Skeletal muscle cell (primary cell): ENCODE measurements at regions not wholly inside any gene's neighbourhood (a gene's known extent, or its start where the extent isn't known, plus 50 kb on each side); places are given as distances from the start of the nearest gene placed in this dataset.

Experiments used
- DNase-seq: peaks from one replicate; pipeline ENCODE4 v3.0.0-alpha.2; 2010; ENCODE audit warnings: low read depth
- H3K4me3 ChIP-seq: 2 replicates; pipeline ENCODE4 v1.5.1; 2011; ENCODE audit warnings: low read depth, mild to moderate bottlenecking, control low read depth, low read length, moderate library complexity

DNA sequence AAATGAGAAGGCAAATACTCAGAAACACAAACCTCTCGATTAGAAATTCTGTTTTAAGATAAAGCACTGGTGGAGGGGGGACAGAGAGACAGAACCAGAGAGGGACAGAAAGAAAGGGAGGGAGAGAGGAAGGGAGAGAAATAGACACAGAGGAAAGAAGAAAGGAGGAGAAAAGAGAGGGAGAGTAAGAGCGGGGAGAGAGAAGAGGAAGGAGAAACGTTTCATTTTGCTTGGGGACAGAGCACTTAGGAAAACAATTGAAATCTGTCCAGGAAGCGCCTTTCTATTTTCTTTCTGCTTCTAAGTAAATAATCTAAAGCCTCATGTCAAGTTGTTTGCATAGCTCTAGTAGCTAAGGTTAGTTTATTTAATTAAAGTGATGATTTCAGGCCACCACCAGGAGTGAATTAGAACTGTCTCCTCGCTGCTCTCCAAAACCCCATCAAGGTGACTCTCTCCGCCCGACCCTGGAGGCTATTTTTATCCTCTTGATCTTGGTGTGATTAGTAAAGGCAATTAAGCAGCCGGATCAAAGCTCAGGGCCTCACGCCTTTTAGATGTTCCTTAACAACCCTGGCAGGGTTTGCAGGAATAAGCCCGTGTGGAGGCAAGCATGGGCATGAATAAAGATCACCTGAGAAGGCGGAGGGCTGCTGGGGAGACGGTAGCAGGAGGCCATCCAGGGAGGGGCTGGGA, 73.4 kb upstream of the INSIG1 start:
- DNase-seq = no peak

DNA sequence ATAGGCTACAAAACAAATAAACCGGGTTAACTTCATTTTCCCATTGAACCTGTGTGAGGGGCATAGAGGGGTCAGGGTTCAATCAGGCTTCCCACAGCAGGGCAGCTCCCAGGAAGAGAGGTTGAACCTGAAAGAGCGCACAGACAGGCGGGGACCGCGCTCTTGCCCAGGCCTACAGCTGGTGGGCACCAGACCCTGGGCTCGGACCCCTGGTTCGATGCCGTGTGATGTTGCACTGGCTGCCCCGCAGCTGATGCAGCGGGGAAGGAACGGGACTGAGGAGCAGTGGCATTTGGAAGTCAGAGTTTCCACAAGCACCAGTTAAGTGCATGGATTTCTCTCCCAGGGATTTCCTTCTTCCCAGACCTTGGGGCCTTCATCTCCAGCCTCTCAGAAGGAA, 72.6 kb upstream of the INSIG1 start:
- DNase-seq = no peak
- H3K4me3 ChIP-seq = no peak overlapping the region

More for the DNA sequence above, 73.4 kb upstream of the INSIG1 start:
- no peak overlapping the region for H3K4me3 ChIP-seq

DNA sequence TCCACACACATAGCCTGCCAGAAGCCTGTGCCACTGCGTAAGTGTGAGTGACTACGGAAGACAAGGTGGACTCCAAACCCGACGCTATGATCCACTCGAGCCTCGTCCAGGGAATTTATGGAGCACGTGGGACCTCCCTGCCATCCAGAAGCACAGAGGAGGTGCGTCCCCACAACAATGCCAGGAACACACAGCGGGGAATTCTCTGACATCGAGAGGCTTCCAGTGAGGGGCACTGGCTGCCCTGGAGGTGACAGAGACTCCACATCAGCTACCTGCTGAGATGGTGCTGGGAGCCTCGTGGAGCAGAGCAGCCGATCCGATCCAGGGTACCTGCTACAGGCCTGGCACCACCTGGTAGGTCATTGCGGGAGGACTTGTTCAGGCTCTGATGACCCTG, 72.2 kb upstream of the INSIG1 start:
- no peak overlapping the region for H3K4me3 ChIP-seq
- no peak for DNase-seq

DNA sequence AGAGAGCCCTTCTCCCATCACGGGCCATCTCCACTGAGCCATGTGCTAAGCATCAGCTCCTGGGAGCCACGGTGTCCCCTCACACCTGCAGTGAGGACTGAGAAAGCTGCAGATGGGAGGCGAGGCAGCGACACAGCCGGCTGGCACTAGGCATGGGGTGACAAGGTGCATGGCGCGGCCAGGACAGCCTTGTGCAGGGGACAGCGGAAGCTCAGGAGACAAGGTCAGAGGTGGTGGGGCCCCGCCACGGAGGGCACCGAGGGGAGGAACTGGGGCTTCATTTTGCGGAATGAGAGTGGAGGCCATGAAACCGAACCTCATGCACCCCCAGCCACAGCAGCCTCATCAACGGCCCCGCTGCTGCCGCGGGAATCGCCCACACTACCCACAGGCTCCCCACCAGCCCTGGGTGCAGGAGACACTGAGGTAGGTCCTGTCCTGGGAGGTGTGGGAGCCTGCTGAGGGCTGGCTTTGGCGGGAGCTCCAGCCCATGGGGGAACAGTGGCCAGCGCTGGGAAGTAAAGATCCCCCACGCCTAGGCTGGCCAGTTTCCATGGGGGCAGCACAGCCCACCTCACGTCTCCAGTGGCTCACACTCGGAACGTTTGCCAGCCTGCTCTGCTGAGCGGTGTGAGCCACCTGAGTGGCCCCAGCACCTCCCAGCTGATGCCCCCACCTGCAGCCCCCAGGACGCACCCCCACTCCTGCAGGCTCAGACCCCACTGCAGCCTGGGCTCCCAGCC, 71.2 kb upstream of the INSIG1 start:
- no peak for DNase-seq
- no peak overlapping the region for H3K4me3 ChIP-seq

DNA sequence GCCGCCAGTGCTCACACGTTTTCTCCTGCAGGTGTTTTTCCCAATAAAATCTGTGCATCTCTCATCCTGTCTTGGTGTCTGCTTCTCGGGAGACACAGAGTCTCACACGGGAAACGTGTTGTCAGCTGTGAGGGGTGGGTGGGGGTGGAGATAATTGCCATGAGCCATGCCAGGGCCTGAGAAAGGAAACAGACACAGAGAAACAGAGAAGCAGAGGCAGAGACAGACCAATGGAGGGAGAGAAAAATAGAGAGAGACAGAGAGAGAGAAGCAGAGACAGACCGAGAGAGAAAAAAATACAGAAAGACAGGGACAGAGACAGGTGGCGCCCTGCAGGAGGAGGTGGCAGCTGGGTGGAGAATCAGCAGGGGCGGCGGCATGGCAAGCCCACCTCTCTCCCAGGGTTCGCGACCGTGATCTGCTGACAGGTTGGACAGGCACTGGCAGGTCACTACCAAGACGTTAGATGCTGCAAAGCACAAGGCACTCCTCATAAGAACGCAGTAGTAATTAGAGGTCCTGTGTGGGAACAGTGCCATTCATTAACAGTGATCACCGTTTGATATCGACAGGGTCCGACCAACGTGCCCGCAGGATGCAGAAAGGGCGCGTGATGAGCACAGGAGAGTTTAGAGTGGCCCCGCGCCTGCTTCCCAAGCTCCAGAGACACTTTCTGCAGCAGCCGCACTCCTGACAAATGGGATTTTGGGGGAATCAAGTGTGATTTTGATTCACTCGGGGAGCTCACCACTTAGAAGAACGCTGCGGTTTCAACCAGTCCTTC, 70.5 kb upstream of the INSIG1 start:
- no peak overlapping the region for H3K4me3 ChIP-seq

DNA sequence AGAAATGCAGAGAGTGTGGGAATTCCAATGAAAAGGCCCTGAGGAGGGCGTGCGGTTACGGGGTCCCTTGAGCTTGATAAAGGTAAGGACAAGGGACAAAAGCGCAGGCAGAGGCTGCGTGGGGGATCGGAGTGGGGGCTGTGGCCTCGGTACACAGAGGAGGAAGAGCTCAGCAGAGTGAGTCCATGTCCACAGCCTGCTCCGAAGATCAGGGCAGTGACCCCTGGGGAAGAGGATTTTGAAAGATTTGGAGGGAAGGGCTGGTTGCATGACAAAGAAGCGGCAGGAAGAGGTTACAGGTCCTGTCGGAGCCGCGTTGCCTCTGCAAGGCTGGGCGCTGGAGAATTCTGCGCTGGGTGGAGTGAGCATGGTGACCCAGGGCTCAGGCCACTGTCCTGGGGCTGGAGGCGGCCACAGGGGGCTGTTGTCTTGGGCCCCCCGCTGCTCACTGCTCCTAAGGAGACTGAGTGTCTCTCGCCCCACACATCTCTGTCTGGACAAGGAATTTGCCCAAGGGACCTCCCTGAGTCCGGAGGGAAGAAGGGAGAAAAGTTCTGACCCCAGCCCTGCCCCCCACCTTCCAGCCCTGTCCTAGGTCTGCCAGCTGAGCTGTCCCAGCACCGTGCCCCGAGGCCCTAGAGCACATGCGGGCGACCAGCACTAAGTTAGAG, 69.8 kb upstream of the INSIG1 start:
- DNase-seq = no peak
- no peak overlapping the region for H3K4me3 ChIP-seq

More for the DNA sequence above, 70.5 kb upstream of the INSIG1 start:
- DNase-seq = no peak

DNA sequence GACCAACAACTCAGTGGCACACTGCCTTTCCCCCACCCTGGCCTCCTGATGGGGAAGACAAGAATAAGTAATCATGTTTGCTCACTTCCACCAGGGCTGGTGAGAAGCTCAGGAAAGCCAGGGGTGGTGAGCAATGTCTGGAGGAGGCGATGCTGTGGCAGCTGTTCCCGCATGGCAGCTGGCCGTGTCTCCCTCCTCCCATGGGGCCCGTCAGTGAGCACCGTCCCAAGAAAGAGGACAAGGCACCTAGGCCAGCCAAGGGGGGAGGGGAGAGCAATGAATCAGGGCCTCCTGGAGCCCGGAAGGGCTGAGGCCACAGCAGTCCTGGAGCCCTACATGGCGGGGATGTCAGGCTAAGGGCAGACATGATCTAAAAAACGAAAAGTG, 69.2 kb upstream of the INSIG1 start:
- DNase-seq = no peak
- no peak overlapping the region for H3K4me3 ChIP-seq

DNA sequence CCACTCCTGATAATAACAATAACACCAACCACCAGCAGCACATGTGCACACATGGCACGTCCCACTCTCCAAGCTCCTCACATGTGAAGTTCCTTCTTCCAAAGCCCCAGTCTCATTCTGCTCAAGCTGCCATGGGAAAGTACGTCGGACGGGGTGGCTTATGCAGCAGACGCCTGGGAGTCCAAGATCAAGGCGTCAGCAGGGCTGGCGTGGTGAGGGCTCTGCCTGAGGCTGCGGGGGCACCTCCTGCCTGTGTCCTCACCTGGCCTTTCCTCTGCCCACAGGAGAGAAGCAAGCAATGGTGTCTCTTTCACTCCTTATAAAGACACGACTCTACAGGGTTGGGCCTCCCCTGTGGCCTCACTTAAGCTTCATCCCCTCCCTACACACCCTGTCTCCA, 68.8 kb upstream of the INSIG1 start:
- no peak for DNase-seq
- H3K4me3 ChIP-seq = no peak overlapping the region

DNA sequence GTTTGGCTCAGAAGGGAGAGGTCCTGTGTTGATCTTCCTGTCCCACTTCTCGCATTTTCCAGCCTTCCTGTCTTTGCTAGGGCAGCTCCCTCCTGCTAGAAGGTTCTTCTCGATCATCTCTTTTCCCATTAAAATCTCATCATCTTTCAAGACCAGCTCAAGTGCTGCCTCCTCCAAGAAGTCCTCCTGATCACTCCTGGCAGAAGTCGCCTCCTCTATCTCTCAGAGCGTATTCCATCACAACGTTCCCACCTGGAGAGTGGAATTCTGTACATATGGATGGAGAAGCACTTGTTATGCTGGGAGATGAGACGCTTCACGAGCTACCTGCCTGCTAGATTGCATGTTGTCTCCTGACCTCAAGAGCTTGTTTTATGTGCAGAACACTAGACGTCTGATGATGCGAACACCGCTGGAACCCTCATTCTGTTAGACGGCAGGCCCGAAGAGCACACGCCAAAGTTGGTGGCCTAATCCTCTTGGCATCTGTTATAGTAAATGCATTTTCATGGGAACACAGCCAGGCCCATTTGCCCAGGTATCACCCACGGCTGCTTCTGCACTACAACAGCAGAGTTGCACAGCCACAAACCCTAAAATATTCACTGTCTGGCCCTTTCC, 68.0 kb upstream of the INSIG1 start:
- DNase-seq = no peak
- no peak overlapping the region for H3K4me3 ChIP-seq

DNA sequence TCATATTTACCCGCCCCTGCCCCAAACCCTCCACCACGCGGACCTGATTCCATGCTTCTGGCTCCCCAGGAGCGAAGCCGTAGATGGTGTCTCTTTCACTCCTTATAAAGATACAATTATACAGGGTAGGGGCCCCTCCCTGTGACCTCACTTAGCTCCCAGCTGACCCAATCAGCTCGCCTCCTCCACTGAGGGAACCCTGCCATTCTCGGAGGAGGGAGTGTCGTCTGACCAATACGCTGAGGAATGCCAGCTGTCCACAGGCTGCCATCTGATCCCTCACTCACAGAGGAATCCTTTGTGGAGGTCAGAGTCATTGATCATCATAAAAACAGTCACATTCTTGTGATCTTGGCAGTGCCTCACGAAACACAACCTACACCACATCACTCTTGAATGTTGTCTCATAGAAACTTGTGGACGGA, 67.5 kb upstream of the INSIG1 start:
- DNase-seq = peak; percentile 97

DNA sequence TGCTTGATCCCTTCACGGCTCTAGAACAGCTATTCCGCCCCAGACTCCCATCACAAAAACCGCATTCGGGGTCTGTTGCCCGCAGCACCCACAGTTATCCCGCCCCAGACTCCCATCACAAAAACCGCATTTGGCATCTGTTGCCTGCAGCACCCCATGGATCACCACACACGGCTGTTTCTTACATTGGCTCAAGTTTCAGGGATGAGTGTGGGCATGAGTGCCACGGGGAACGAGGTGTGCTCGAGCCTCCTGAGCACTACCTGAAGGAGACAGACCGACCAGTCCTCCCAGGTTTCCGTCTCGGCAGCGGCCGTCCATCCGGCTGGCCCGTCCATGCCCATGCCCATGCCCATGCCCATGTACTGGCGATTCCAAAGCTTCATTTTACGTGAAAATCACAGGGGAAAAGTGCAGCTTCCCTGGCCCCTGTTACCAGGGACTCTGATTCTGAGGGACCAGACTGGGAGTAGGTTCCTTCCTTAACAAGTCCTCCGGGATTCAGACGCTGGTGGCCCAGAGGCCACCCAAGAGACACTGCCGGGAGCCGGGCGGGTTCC, 66.4 kb upstream of the INSIG1 start:
- no peak overlapping the region for H3K4me3 ChIP-seq
- DNase-seq = no peak

More for the DNA sequence above, 67.5 kb upstream of the INSIG1 start:
- H3K4me3 ChIP-seq = no peak overlapping the region

DNA sequence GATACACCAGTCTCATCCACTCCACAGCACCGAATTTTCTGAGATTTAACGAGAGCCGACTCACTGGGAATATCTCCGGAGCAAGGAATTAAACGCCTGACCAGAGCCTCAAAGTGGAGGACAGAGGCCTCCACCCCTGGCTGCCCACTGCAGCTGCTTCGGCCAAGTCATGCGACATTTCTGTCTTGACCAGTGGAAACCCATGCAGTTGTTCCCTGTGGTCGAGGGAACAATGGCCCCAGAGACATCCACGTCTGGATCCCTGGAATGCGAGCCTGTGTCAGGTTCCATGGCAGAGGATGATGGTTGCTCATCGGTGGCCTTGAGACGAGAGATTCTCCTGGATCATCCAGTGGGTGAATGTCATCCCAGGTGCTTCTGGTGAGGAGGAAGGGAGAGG, 65.7 kb upstream of the INSIG1 start:
- H3K4me3 ChIP-seq = no peak overlapping the region
- no peak for DNase-seq

DNA sequence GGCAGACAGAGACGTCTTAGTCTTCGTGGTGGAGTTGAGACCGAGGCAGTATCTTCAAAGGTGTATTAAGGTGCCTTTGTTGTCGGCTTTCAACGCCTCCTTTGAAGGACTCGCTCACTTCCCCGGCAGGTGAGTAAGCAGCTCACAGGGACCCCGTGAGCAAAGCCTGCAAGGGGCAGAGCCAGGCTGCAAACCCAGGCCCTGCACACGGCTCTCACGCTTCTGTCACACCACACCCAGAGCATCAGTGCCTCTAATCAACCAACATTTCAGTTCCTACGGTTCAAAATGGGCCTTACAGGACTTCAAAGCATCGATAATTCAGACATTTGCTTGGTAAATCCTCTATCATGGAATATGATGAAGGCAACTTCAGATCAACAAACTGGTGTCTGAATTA, 64.8 kb upstream of the INSIG1 start:
- H3K4me3 ChIP-seq = no peak overlapping the region
- no peak for DNase-seq

DNA sequence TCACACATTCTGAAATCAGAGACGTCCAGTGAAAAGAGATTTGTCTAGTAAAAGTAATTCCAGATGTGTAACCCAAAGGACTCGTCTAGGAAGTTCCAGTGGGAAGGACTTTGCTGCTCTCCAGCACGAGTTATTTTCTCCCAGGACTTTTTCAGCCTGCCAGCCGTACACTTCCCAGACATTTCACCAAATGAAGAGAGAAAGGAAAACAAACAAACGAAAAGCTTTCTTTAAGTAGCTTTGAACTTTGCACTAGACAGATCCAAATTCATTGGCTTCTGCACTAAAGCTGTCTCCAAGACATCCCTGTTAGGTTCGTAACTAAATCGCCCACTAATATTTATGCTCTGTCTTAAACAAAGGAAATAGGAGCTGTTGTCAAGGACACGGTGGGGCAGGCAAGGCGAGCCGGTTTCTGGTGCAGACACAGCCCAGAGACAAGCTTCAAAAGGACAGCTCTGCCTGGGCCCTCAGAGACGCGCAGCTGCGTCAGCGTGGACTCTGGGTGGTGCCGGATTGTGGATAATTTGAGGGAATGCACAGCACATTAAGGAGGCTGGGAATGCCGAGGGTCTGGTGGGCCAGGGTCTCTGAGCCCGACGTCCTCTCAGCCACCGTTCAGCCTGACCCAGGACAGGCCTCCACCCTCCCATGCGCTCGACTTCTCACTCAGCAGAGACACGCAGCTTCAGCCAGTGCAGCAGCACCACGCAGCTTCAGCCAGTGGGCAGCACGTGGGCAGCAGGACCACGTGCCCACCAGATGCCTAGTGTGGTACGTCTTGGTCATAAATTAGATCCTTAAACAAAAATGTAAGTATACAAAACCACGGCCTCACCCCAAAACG, 64.1 kb upstream of the INSIG1 start:
- no peak for DNase-seq
- H3K4me3 ChIP-seq = no peak overlapping the region

DNA sequence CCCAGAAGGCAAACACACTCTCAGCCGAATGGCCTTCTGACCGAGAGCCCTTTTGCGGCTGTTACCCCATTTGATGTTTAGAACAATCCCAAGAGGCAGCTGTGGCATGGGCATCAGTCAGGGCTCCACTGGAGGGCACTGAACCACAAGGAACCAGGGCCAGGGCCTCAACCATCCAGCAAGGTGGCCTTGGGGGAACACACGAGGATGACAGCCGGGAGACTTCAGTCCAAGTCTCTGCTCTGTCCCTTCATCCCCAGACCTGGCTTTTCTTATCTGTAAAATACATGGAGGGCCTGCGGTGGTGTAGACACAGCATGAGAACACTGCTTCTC, 63.6 kb upstream of the INSIG1 start:
- no peak overlapping the region for H3K4me3 ChIP-seq
- no peak for DNase-seq

DNA sequence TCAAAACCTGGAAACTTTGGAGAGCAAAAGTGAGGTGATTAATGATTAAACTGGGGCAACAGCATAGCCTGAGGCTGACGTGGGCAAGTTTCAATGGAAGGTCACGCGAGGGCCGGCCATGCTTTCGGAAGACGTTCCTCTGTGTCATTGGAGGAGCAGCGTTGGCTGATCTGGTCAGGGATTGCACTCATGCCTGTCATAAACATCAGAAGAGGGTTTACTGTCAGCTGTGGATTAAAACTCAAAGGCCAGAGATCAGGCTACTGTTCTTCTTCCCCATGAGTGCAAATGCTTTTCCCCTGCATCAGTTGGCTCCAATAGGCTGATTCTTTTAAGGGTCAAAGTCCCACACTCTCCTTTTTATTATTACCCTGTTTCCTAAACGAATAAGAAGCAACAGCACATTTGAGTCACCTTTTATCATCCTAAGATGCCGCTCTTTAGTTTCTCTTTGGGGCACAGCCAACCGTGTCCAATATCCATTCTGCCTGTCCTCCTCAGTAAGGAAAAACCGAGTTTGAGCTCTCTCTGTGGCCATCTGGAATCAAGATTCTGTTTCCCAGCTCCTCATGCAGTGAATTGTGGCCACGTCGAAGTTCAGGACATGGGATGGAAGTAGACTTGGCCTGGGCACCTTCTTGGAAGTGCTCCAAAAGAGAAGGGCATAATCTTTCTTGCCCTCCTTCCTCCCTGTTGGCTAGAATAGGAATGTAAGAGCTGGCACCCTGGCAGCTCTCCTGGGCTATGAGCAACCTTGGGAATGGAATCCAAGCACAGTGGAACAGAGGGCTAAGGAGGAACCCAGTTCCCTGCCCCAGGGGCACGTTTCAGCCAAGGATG, 62.5 kb upstream of the INSIG1 start:
- H3K4me3 ChIP-seq = no peak overlapping the region
- no peak for DNase-seq

DNA sequence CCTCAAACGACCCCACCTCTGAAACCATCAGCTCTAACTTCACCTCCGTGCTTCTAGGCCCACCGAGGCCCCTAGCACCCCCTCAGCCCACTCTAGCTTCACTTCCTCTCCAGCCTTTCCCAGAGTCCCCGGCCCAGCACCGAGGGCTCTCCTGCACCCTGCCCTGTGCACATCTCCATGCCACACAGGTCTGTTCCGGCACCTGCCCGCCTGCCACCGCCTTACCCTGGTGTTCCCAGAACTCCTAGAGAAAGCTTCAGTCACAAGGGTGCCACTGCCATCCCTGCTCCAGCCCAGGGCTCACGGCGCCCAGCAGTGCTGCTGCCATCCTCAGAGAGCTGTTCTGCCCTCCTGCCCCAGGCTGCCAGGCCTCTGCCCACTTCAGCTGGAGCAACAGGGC, 61.3 kb upstream of the INSIG1 start:
- H3K4me3 ChIP-seq = no peak overlapping the region
- DNase-seq = no peak

DNA sequence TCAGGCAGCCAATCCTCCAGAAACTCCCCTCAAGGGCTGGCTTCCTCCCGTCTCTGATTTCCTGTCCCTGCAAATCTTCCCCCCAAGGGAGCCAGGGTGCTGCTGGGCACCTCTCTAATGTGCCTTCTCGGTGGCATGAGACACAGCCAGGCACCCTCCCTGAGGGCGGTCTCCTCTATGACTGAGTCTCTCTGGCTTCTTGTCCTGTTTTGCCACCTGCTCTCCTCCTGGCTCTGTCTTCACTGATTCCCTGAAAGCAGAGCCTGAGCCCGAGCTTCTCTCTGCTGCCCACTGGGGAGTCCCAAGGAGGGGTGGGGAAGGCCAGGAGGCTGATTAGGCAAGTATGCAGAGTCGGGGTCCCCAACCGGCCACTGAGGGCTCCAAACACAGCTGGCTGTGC, 60.4 kb upstream of the INSIG1 start:
- H3K4me3 ChIP-seq = no peak overlapping the region
- DNase-seq = no peak
